ENCODE measurements at regions not wholly inside any gene's neighbourhood (a gene's known extent, or its start where the extent isn't known, plus 50 kb on each side); places are given as distances from the start of the nearest gene placed in this dataset.
"Not testable (repeated sequence)": the region's sequence is repeated elsewhere in the genome, so short reads cannot be mapped to it uniquely, and the experiment has no call there.

DNA sequence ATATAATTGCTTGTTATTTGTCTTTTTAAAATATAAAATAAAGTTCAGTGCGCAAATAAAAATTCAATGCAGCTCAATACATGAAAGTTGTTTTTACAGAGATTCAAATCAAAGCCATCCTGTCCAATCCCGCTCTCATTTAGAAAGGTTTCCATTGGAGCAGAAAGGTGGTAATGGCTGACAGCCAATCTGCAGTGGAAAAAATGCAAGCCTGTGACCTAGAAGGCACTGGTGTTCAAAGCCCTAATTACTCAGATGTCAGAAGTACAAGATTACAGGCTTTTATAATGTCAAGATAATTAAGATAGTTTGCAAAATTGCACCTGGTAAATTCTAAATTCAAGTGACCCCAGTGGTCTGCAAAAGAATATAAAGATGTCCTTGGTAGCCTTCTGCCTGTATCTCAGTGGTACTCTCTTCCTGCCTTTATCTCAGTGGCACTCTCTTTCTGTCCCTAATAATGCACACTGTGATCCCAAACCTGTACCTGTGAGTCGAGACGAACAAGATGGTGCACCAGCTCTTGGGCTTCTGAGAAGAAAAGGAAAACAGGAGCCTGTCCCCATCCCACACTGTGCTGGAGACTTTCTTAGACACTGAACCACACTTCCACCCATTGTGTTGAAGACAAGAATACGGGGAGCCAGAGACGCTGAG, 212.6 kb upstream of the FRG1 start:
- not testable (repeated sequence) for TF ChIP-seq POLR2A (IDR thresholded peaks at IDR 0.05; ENCODE audit: low read depth); POLR2AphosphoS5 (IDR thresholded peaks at IDR 0.05); CTCF (IDR thresholded peaks at IDR 0.05)
